ENCODE measurements at regions not wholly inside any gene's neighbourhood (a gene's known extent, or its start where the extent isn't known, plus 50 kb on each side); places are given as distances from the start of the nearest gene placed in this dataset.

GRCh38 chrX:30495468-30495867 lies 82.1 kb downstream of the TASL start:
- TF ChIP-seq CTCF (IDR thresholded peaks at IDR 0.05; ENCODE audit: insufficient read depth, low read length) (no peak), GABPA (IDR thresholded peaks at IDR 0.05; ENCODE audit: low read depth) (no peak), POLR2AphosphoS5 (IDR thresholded peaks at IDR 0.05; ENCODE audit: low read depth) (no peak), REST (IDR thresholded peaks at IDR 0.05; ENCODE audit: insufficient replicate concordance, low read depth) (no peak)
